SHP77 (cell line): ENCODE measurements at regions not wholly inside any gene's neighbourhood (a gene's known extent, or its start where the extent isn't known, plus 50 kb on each side); places are given as distances from the start of the nearest gene placed in this dataset.
"Not testable (repeated sequence)": the region's sequence is repeated elsewhere in the genome, so short reads cannot be mapped to it uniquely, and the experiment has no call there.

Experiments used
- DNase-seq, 2 experiments: peaks; one replicate each; lab custom pipeline; 2025; lab: John Stamatoyannopoulos, UW

- DNase-seq, result no peak
Observed at GRCh38 chr17:51347851-51348584, 87.7 kb downstream of the UTP18 start.

- no peak for DNase-seq
Observed at GRCh38 chr17:51351080-51351479, 90.7 kb downstream of the UTP18 start.

- DNase-seq, result no peak
Observed at GRCh38 chr17:51351890-51352289, 91.5 kb downstream of the UTP18 start.

GRCh38 chr17:51352798-51353197 lies 92.5 kb downstream of the UTP18 start:
- no peak for DNase-seq

- DNase-seq, result no peak
Observed at GRCh38 chr17:51353296-51353695, 93.0 kb downstream of the UTP18 start.

GRCh38 chr17:51354936-51355335 lies 94.6 kb downstream of the UTP18 start:
- no peak for DNase-seq

DNA sequence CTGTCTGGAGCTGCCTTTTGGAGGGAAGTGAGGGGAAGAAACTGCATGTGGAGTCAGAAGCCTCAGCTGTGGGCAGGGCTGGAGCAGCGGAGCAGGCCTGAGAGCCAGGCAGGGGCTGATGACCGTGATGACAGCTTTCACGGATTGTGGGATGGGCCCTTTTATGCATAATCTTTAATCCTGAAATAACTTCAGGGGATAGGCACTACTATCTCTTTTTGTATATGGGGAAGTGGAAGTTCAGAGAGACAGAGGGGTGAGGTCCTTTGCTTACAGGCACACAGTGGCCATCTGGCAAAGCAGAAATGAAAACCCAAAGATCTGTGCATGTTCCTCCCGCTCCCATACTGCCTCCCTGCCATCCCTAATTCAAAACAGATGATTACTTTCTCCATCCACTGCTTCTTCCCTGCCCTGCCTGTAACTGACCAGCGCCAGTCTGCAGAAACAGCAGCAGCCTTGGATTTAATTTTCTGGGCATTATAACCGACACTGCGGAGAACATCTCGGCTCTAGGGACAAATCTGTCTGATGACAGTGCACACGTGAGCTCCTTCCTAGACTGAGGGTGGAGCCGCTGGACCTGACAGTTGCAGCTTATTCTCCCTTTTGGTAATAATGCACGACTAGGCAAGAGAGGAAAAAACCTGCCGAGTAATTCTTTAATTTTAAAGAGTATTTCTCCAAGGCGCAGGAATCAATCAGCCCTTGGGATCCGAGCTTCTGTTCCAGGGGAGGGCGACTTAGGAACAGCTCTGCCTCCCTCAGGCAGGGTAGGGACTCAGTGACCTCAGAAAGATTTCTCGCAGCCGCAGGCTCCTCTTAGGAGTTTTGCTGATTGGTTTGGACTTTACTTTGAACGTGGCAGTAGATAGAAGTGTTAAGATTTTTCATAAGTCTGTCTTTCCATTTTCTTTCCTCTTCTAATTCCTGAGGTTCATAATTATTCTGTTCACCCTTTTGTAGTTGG lies 95.4 kb downstream of the UTP18 start:
- no peak for DNase-seq

DNA sequence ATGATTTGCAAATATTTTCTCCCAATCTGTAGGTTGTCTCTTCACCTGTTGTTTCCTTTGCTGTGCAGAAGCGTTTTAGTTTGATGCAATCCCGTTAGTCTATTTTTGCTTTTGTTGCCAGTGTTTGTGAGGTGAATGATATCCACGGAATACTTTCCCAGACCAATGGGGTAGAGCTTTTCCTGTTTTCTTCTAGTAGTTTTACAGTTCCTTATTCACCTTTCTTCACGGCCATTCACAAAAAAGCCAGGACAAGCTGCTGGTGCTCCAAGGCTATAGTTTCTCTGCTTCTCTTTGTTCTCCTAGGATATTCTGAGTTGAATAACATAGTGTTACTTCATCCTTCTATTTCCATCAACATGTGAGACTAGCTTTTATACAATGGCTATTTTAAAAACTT lies 98.7 kb downstream of the UTP18 start:
- DNase-seq, result no peak

DNA sequence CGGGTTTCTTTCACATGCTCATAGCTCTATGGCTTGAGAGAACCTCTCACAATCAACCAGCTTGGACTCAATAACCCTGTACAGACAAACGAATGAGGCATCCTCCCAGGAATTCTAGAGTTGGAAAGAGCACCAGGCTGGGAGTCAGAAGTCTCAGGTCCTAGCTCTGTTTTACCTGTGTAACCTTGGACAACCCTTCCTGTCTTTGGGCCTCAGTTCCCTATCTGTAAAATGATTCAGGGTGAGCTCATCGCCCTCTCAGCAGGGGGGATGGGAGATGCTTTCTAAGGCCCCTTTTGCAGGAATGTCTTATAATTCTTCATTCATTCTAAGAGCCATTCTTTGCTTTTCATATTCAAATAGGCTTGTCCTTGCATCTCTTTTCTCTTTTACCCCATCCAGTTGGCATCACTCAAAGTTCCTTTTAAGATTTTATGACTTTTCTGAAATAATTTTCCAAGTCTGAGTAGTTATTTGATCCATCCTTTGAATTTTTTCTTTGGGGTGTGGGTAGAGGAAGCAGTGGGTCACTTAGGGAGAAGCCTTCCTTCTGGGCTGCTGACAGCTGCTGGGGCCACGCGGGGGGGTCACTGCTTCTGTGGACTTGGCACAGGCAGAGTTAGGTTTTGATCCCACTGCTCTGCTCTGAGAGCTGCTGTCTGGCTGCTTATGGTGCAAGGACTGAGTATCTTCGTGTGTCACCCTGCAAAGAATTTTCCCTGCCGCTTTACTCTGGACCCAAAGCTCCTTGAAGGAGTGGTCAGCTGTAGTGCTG lies 102.7 kb downstream of the UTP18 start:
- no peak for DNase-seq

DNA sequence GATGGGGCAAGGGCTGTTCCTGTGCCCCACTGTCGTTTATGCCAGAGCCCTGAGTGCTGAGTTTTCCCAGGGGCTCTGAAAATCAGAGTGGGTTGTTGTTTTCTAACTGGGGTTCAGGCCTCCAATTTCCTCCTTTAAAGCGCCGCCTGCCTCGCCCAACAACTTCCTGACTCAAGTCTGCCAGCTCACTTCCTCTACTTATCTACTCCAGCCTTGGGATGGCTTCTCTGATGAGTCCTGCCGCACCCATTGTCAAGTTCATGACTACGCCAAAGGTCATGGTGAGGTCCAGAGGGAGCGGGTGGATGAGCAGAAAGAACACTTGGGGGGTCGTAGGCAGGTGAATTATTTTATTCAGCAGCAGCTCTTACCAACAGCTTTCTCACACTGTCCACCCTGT lies 104.7 kb downstream of the UTP18 start:
- no peak for DNase-seq

GRCh38 chr17:51366866-51367265 lies 106.5 kb downstream of the UTP18 start:
- DNase-seq, result no peak

DNA sequence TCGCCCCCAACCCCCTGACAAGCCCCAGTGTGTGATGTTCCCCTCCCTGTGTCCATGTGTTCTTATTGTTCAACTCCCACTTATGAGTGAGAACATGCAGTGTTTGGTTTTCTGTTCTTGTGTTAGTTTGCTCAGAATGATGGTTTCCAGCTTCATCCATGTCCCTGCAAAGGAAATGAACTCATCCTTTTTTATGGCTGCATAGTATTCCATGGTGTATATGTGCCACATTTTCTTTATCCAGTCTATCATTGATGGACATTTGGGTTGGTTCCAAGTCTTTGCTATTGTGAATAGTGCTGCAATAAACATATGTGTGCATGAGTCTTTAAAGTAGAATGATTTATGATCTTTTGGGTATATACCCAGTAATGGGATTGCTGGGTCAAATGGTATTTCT lies 107.5 kb downstream of the UTP18 start:
- not testable (repeated sequence) for DNase-seq

- DNase-seq, result peak; percentile 71 to 75
Observed at GRCh38 chr17:51371732-51372151, 111.4 kb downstream of the UTP18 start.

GRCh38 chr17:51372345-51373004 lies 112.1 kb downstream of the UTP18 start:
- peak in 1 of 2 experiments; percentile 12 for DNase-seq

GRCh38 chr17:51373489-51374152 lies 113.3 kb downstream of the UTP18 start:
- no peak for DNase-seq

DNA sequence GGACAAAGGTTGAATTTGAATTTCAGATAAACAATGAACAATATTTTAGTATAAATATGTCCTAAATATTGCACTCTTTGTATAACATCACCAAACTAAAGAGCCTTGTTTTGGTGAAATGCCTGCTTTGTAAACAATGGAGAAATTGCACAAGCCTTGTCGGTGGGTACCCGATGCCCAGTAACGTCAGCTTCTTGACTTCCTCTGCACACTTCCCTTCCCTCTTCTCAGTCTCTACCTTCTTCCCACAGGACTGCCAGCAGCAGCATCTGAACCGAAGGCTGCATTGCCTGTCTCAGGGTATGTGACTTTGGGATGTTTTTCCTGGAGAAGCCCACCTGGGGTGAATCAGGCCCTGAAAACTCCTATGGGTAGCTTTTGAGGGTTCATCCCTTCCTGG lies 113.9 kb downstream of the UTP18 start:
- DNase-seq, result no peak

DNA sequence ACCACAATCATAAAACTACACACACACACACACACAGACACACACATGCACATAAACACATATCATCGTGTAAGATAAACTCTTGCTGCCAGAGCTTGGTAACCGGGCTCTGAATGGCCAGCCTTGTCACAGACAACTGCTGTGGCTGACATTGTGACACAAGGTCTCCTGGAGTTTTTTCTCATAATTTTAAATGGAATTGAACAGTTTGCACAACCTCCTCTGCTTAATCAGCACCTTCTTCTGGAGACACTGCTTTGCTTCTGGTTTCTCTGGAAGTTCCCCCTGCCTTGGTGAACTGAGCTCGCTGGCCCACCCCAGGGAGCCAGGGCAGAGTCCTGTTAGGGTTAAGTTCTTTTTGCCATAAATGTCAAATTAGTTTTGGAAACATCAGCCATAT lies 115.4 kb downstream of the UTP18 start:
- no peak for DNase-seq

- no peak for DNase-seq
Observed at GRCh38 chr17:51376739-51377138, 116.4 kb downstream of the UTP18 start.

GRCh38 chr17:51381262-51381661 lies 120.9 kb downstream of the UTP18 start:
- DNase-seq, result no peak

- DNase-seq, result no peak
Observed at GRCh38 chr17:51385208-51385607, 124.9 kb downstream of the UTP18 start.

- DNase-seq, result no peak
Observed at GRCh38 chr17:51387582-51387981, 127.2 kb downstream of the UTP18 start.
